DND-41 (cell line): ENCODE measurements at regions not wholly inside any gene's neighbourhood (a gene's known extent, or its start where the extent isn't known, plus 50 kb on each side); places are given as distances from the start of the nearest gene placed in this dataset.

Source experiments
- EZH2 ChIP-seq: IDR thresholded peaks from 3 replicates; pipeline ENCODE4 v1.6.1; 2012; ENCODE audit warnings: borderline replicate concordance, low read depth, mild to moderate bottlenecking, moderate library complexity, low read length, inconsistent platforms; ENCODE audit not compliant: severe bottlenecking
- TF ChIP-seq, protein P1 (sequence below): IDR thresholded peaks from 2 replicates; pipeline ENCODE4 v1.5.1; 2012; ENCODE audit warnings: borderline replicate concordance, low read length, moderate library complexity, mild to moderate bottlenecking; ENCODE audit not compliant: poor library complexity, severe bottlenecking; ENCODE audit errors: extremely low read depth

GRCh38 chr19:28956961-28957360 lies 256.0 kb downstream of the UQCRFS1 start:
- TF ChIP-seq, protein P1, sequence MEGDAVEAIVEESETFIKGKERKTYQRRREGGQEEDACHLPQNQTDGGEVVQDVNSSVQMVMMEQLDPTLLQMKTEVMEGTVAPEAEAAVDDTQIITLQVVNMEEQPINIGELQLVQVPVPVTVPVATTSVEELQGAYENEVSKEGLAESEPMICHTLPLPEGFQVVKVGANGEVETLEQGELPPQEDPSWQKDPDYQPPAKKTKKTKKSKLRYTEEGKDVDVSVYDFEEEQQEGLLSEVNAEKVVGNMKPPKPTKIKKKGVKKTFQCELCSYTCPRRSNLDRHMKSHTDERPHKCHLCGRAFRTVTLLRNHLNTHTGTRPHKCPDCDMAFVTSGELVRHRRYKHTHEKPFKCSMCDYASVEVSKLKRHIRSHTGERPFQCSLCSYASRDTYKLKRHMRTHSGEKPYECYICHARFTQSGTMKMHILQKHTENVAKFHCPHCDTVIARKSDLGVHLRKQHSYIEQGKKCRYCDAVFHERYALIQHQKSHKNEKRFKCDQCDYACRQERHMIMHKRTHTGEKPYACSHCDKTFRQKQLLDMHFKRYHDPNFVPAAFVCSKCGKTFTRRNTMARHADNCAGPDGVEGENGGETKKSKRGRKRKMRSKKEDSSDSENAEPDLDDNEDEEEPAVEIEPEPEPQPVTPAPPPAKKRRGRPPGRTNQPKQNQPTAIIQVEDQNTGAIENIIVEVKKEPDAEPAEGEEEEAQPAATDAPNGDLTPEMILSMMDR = no peak
- no peak for TF ChIP-seq EZH2
